ENCODE measurements at regions not wholly inside any gene's neighbourhood (a gene's known extent, or its start where the extent isn't known, plus 50 kb on each side); places are given as distances from the start of the nearest gene placed in this dataset.

DNA sequence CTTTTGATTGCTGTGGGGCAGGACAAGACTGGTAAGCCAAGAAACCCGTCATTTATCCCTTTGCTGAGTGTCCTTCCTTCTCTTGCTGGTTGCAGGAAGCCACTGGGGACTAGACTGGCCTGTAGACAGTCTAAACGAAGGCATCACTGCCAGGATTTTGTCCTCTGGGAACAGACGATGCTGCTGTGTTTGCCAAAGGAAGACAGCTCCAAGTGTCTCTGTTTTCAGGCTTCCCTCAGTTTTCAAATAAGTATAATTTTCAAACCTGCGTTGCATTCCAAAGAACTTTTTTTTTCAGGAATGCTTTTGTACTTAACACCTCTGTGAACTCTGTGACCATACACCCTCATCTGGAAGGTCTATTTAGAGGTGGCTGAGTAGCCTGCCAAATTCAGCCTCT lies 269.4 kb downstream of the HLX start:
- ChIA-PET POLR2A (no interaction called here), CTCF (interaction anchor here (1.0 to 1.3 kb wide), 3 partner anchors 14 to 287 kb away, joined by 3 to 4 read pairs (median 3); no protein-coding TSS in a partner anchor)
- H3K4me3 ChIP-seq (ENCODE audit: low read depth, low read length): no peak overlapping the region
- TF ChIP-seq, protein P1, sequence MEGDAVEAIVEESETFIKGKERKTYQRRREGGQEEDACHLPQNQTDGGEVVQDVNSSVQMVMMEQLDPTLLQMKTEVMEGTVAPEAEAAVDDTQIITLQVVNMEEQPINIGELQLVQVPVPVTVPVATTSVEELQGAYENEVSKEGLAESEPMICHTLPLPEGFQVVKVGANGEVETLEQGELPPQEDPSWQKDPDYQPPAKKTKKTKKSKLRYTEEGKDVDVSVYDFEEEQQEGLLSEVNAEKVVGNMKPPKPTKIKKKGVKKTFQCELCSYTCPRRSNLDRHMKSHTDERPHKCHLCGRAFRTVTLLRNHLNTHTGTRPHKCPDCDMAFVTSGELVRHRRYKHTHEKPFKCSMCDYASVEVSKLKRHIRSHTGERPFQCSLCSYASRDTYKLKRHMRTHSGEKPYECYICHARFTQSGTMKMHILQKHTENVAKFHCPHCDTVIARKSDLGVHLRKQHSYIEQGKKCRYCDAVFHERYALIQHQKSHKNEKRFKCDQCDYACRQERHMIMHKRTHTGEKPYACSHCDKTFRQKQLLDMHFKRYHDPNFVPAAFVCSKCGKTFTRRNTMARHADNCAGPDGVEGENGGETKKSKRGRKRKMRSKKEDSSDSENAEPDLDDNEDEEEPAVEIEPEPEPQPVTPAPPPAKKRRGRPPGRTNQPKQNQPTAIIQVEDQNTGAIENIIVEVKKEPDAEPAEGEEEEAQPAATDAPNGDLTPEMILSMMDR (IDR thresholded peaks at IDR 0.05; ENCODE audit: insufficient read depth, low read length, missing control alignments): no peak
- DNase-seq (ENCODE audit: low read depth, low spot score): no peak

DNA sequence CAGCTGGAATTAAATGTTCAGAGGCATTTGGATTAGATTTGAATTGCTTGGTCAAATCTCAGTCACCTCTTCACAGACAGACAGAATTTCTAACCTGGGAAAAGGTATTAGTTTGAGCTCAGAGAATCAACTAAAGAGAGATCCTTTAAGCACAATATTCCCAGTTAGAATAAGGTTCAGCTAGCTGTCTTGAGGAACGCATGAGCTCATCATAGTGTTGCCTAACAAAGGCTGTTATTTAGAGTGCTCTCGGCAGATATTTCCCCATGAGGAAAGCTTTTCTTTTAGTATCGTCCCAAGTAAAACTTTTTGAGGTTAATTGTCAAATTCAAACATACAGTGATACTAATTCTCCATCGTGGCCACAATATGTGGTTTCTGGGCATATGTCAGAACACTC lies 269.9 kb downstream of the HLX start:
- H3K4me3 ChIP-seq (ENCODE audit: low read depth, low read length): no peak overlapping the region
- no peak for DNase-seq (ENCODE audit: low read depth, low spot score)
- POLR2A ChIA-PET: no interaction called here
- TF ChIP-seq, protein P1 (IDR thresholded peaks at IDR 0.05; ENCODE audit: insufficient read depth, low read length, missing control alignments): no peak
- CTCF ChIA-PET: interaction anchor here (1.0 to 1.3 kb wide), 2 partner anchors 55 to 286 kb away, joined by 3 to 4 read pairs; no protein-coding TSS in a partner anchor

DNA sequence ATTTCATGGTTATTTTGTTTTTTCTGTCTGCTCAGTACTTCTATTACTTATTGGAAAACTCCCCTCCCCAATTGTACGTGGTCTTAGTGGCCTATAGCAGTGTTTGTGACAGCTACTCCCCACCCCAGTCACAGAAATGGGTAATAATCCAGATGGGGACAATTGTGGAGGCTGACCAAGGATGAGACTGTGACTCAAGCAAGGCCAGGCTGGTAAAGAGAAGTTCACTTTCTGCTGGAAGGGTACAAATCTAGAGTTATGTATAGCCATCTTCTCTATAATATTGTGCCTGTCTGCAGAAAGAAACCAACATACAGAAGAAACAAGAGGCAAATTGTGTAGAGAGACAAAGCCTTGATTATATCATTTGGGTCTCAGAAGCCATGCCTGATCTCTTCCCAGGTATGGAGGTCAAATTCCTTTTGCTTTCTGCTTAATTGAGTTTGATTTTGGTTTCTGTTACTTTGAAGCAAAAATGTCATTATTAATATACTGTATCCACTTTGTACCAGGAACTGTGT lies 270.4 kb downstream of the HLX start:
- TF ChIP-seq, protein P1 (IDR thresholded peaks at IDR 0.05; ENCODE audit: insufficient read depth, low read length, missing control alignments): no peak
- no peak for DNase-seq (ENCODE audit: low read depth, low spot score)
- POLR2A ChIA-PET: no interaction called here
- no peak overlapping the region for H3K4me3 ChIP-seq (ENCODE audit: low read depth, low read length)
- CTCF ChIA-PET: interaction anchor here (1.0 kb wide), 1 partner anchor 286 kb away, joined by 3 read pairs; no protein-coding TSS in a partner anchor

DNA sequence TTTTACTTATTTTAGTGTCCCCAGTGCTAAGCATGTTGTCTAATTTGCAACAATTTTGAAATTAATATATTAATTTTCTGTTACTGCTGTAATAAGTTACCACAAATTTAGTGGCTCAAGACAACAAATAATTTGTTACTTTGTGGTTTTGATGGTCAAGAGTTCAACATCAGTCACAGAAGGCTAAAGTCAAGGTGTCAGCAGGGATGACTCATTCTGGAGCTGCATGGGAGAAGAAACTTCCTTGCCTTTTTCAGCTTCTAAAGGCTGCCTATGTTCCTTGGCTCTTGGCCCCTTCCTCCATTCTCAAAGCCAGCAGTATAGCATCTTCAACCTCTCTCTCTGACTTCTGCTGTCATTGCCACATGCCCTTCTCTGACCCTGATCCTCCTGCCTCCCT lies 271.8 kb downstream of the HLX start:
- TF ChIP-seq, protein P1 (IDR thresholded peaks at IDR 0.05; ENCODE audit: insufficient read depth, low read length, missing control alignments): no peak
- DNase-seq (ENCODE audit: low read depth, low spot score): no peak
- ChIA-PET POLR2A (no interaction called here), CTCF (no interaction called here)
- H3K4me3 ChIP-seq (ENCODE audit: low read depth, low read length): no peak overlapping the region

DNA sequence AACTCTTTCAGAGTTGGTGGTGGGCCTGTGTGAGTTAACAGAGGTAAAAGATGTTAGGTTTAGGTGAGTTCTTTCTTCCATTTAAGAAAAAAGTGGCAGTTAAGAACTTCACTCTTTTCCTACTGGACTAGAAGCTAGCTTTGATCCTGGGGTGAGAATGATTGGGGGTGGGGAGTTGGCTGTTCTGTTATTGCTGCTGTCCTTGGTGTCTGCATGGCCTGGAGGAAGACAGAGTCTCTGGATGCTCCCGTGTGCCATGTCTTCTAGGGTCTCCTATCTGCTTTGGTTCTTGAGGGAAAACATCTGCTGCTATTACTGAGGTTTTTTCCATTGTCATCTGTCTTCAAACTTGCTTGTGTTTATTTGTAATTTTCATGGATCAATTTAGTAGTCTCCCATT lies 275.7 kb downstream of the HLX start:
- TF ChIP-seq, protein P1 (IDR thresholded peaks at IDR 0.05; ENCODE audit: insufficient read depth, low read length, missing control alignments): no peak
- H3K4me3 ChIP-seq (ENCODE audit: low read depth, low read length): no peak overlapping the region
- DNase-seq (ENCODE audit: low read depth, low spot score): no peak
- POLR2A ChIA-PET: no interaction called here
- CTCF ChIA-PET: interaction anchor here (1.6 kb wide), 1 partner anchor 49 kb away, joined by 5 read pairs; no protein-coding TSS in a partner anchor

DNA sequence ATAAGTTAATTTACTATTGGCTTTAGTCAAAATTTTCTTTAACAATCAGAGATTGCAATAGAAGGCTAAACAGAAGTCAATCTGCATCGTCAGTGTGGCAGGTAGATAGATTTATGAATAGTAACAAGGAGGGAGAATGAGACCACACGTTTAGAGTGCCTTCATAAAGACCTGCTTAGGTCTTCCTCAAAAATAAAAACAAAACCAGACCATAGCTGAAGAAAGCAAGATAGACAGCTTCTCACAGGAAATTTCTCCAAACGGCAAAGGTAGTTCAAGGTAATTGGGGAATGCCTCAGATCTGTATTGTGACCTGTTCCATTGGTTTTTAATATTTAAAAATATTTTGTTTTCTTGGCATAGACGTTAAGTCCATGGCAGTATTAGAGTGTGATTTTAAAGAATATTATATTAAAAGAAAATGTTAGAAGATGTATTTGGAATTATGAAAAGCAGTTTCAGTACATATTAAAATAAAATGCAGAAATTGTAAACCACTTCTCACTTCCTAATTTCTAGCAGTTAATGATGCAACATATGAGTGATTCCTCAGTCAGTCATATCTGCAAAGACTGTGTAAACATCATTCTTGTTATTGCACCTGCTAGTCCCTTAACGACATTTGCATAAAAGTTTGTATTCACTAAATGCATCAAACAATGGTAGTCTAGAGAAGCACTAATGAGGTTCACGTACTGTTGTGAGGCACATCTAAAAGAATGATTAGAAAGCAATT lies 278.0 kb downstream of the HLX start:
- TF ChIP-seq, protein P1 (IDR thresholded peaks at IDR 0.05; ENCODE audit: insufficient read depth, low read length, missing control alignments): no peak
- ChIA-PET POLR2A (no interaction called here), CTCF (no interaction called here)
- no peak overlapping the region for H3K4me3 ChIP-seq (ENCODE audit: low read depth, low read length)
- DNase-seq (ENCODE audit: low read depth, low spot score): no peak

Measured in AG04449 (cell line).